Gastroesophageal sphincter (tissue), 3 donors: ENCODE measurements at regions not wholly inside any gene's neighbourhood (a gene's known extent, or its start where the extent isn't known, plus 50 kb on each side); places are given as distances from the start of the nearest gene placed in this dataset.

Experiments used
- CTCF ChIP-seq, 4 experiments: fragments of 200-600 bp in 2 of 4; fragments of 450-650 bp in 2 of 4; sonication (generic) in 1 of 4; IDR thresholded peaks; one replicate each; pipeline ENCODE4 v1.5.1; 2017 to 2019; ENCODE audit warnings: antibody characterized with exemption in 4 of 4, mild to moderate bottlenecking in 2 of 4, moderate library complexity in 2 of 4
- POLR2A ChIP-seq, 2 donors: fragments of 450-650 bp; IDR thresholded peaks; one replicate each; pipeline ENCODE4 v1.6.1; 2017; ENCODE audit warnings: antibody characterized with exemption in 2 of 2, mild to moderate bottlenecking in 2 of 2, moderate library complexity in 1 of 2
- POLR2AphosphoS5 ChIP-seq: sonication (generic); formaldehyde crosslinking; IDR thresholded peaks from one replicate; pipeline ENCODE4 v1.6.1; 2017; ENCODE audit warnings: antibody characterized with exemption

- TF ChIP-seq CTCF (IDR thresholded peaks at IDR 0.05): no peak
- no peak for TF ChIP-seq POLR2AphosphoS5
- no peak for TF ChIP-seq POLR2A (IDR thresholded peaks at IDR 0.05)
Measured at GRCh38 chr14:87233806-87234384, 759.1 kb downstream of the GALC start.
